ENCODE measurements at regions not wholly inside any gene's neighbourhood (a gene's known extent, or its start where the extent isn't known, plus 50 kb on each side); places are given as distances from the start of the nearest gene placed in this dataset.
"Not testable (repeated sequence)": the region's sequence is repeated elsewhere in the genome, so short reads cannot be mapped to it uniquely, and the experiment has no call there.

GRCh38 chr9:63776220-63776619, 1508.8 kb downstream of the FOXD4L5 start:
- TF ChIP-seq, protein P1, sequence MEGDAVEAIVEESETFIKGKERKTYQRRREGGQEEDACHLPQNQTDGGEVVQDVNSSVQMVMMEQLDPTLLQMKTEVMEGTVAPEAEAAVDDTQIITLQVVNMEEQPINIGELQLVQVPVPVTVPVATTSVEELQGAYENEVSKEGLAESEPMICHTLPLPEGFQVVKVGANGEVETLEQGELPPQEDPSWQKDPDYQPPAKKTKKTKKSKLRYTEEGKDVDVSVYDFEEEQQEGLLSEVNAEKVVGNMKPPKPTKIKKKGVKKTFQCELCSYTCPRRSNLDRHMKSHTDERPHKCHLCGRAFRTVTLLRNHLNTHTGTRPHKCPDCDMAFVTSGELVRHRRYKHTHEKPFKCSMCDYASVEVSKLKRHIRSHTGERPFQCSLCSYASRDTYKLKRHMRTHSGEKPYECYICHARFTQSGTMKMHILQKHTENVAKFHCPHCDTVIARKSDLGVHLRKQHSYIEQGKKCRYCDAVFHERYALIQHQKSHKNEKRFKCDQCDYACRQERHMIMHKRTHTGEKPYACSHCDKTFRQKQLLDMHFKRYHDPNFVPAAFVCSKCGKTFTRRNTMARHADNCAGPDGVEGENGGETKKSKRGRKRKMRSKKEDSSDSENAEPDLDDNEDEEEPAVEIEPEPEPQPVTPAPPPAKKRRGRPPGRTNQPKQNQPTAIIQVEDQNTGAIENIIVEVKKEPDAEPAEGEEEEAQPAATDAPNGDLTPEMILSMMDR (IDR thresholded peaks at IDR 0.05) = not testable (repeated sequence)
- not testable (repeated sequence) for TF ChIP-seq POLR2AphosphoS5 (IDR thresholded peaks at IDR 0.05)

Data from esophagus muscularis mucosa (tissue), 3 donors.